GM12878 (cell line): ENCODE measurements at regions not wholly inside any gene's neighbourhood (a gene's known extent, or its start where the extent isn't known, plus 50 kb on each side); places are given as distances from the start of the nearest gene placed in this dataset.

Experiments used
- ATAC-seq: fragments of 200-7000 bp; cut with Tn5 transposase; 3 replicates; pipeline ENCODE4 v1.9.1; 2020; ENCODE audit warnings: mild to moderate bottlenecking, moderate library complexity
- BruUV-seq: library from RNA; stranded (reverse); fragments of 400-500 nt; replicated peaks from 2 replicates; lab custom pipeline; 2021; lab: Mats Ljungman, UMichigan
- CTCF ChIA-PET: fragments of 300-600 bp; sonication (Branson Sonifier 250); formaldehyde crosslinking; extraction: SDS; loops from one replicate; lab custom pipeline; 2021; ENCODE audit warnings: inconsistent platforms; lab: Yijun Ruan, JAX
- POLR2A ChIA-PET: fragments of 350-600 bp; formaldehyde crosslinking; extraction: SDS; loops from one replicate; lab custom pipeline; 2021; ENCODE audit warnings: inconsistent platforms; lab: Charles Lee
- RAD21 ChIA-PET: fragments of 300-600 bp; sonication (Branson Sonifier 250); formaldehyde crosslinking; loops from one replicate; lab custom pipeline; 2023; ENCODE audit warnings: antibody characterized with exemption; ENCODE audit not compliant: unreplicated experiment; lab: Charles Lee
- SMC1A ChIA-PET: fragments of 300-600 bp; sonication (Branson Sonifier 250); formaldehyde crosslinking; loops from one replicate; lab custom pipeline; 2023; ENCODE audit not compliant: unreplicated experiment, uncharacterized antibody; lab: Charles Lee
- DNase-seq: peaks from one replicate; pipeline ENCODE4 v3.0.0-alpha.2; 2011; ENCODE audit warnings: low read depth, low spot score
- FAIRE-seq: peaks from 3 replicates; lab custom pipeline; 2011; peaks lifted over from hg19 to GRCh38; lab: Jason Lieb, UNC
- H2AFZ ChIP-seq: 2 replicates; pipeline ENCODE4 v1.6.0; 2011; ENCODE audit warnings: low read depth, low read length, control low read depth; ENCODE audit not compliant: control insufficient read depth
- H3K27ac ChIP-seq: 2 replicates; pipeline ENCODE4 v1.5.1; 2011; ENCODE audit warnings: control low read depth; ENCODE audit not compliant: control insufficient read depth, insufficient read depth
- H3K27me3 ChIP-seq, 2 experiments: replicated peaks in 1 of 2; 2 replicates each; pipeline versions ENCODE4 v1.6.0 to v1.6.1; 2011; ENCODE audit warnings: low read length in 1 of 2; ENCODE audit not compliant: control insufficient read depth in 2 of 2, insufficient read depth in 2 of 2
- H3K36me3 ChIP-seq, 2 experiments: 2 replicates each; pipeline ENCODE4 v1.5.1; 2011; ENCODE audit warnings: low read length in 1 of 2; ENCODE audit not compliant: control insufficient read depth in 2 of 2, insufficient read depth in 2 of 2
- H3K4me1 ChIP-seq: 2 replicates; pipeline ENCODE4 v1.6.1; 2011; ENCODE audit warnings: mild to moderate bottlenecking, low read length, moderate library complexity, mixed read lengths; ENCODE audit not compliant: control insufficient read depth, insufficient read depth
- H3K4me2 ChIP-seq: 2 replicates; pipeline ENCODE4 v1.6.0; 2011; ENCODE audit warnings: control low read depth; ENCODE audit not compliant: control insufficient read depth, insufficient read depth
- H3K4me3 ChIP-seq: fragments of 200-600 bp; sonication (generic); 2 replicates; pipeline ENCODE4 v1.5.1; 2016
- H3K79me2 ChIP-seq: 2 replicates; pipeline ENCODE4 v1.6.0; 2011; ENCODE audit warnings: low read length; ENCODE audit not compliant: control insufficient read depth, insufficient read depth
- H3K9ac ChIP-seq: 2 replicates; pipeline ENCODE4 v1.8.0; 2011; ENCODE audit warnings: low read length, control low read depth, mixed read lengths; ENCODE audit not compliant: control insufficient read depth, insufficient read depth
- H3K9me3 ChIP-seq: replicated peaks from 3 replicates; pipeline ENCODE4 v1.5.1; 2011; ENCODE audit warnings: mild to moderate bottlenecking, low read length; ENCODE audit not compliant: control insufficient read depth, insufficient read depth
- H4K20me1 ChIP-seq: 2 replicates; pipeline ENCODE4 v1.6.0; 2011; ENCODE audit not compliant: control insufficient read depth, insufficient read depth
- ATF7 ChIP-seq: fragments of 450-650 bp; IDR thresholded peaks from 2 replicates; pipeline ENCODE4 v1.6.1; 2016; ENCODE audit warnings: low read depth, mild to moderate bottlenecking
- CREB1 ChIP-seq: IDR thresholded peaks from 2 replicates; pipeline ENCODE4 v1.6.1; 2012; ENCODE audit warnings: low read depth, mild to moderate bottlenecking, inconsistent platforms
- CREM ChIP-seq: IDR thresholded peaks from 2 replicates; pipeline ENCODE4 v1.6.1; 2014; ENCODE audit warnings: antibody characterized with exemption, low read depth
- EP300 ChIP-seq, 2 experiments: fragments of 150-350 bp in 1 of 2; IDR thresholded peaks; 2 replicates each; pipeline ENCODE4 v1.6.1; 2011 to 2012; ENCODE audit warnings: low read depth in 2 of 2, low read length in 2 of 2, borderline replicate concordance in 1 of 2, improper control_type of control experiment in 1 of 2, inconsistent platforms in 1 of 2; ENCODE audit not compliant: control insufficient read depth in 1 of 2
- IKZF2 ChIP-seq, 2 experiments: fragments of 450-650 bp; IDR thresholded peaks; 2 replicates each; pipeline ENCODE4 v1.6.1; 2017; ENCODE audit warnings: mild to moderate bottlenecking in 2 of 2, moderate library complexity in 2 of 2
- IRF4 ChIP-seq: IDR thresholded peaks from 2 replicates; pipeline ENCODE4 v1.6.1; 2011; ENCODE audit warnings: low read depth, low read length
- JUNB ChIP-seq: IDR thresholded peaks from 2 replicates; pipeline ENCODE4 v1.6.1; 2016; ENCODE audit warnings: antibody characterized with exemption, mild to moderate bottlenecking
- JUND ChIP-seq: IDR thresholded peaks from 2 replicates; pipeline ENCODE4 v1.6.1; 2012; ENCODE audit warnings: low read depth, mild to moderate bottlenecking, low read length, improper control_type of control experiment, moderate library complexity
- NFIC ChIP-seq: IDR thresholded peaks from 2 replicates; pipeline ENCODE4 v1.6.1; 2012; ENCODE audit warnings: low read depth, mild to moderate bottlenecking, inconsistent platforms, low read length, moderate library complexity
- RAD21 ChIP-seq: IDR thresholded peaks from 2 replicates; pipeline ENCODE4 v1.6.1; 2011; ENCODE audit warnings: mild to moderate bottlenecking, low read depth, low read length, moderate library complexity; ENCODE audit not compliant: insufficient read depth
- RUNX3 ChIP-seq: IDR thresholded peaks from 2 replicates; pipeline ENCODE4 v1.6.1; 2012; ENCODE audit warnings: low read length, inconsistent platforms
- SUZ12 ChIP-seq: fragments of 200-600 bp; sonication (generic); IDR thresholded peaks from one replicate; pipeline ENCODE4 v1.6.1; 2018; ENCODE audit warnings: antibody characterized with exemption, mild to moderate bottlenecking; ENCODE audit not compliant: unreplicated experiment
- WGBS: methylation state at CpG from one replicate; pipeline ENCODE4 v1.1.6; 2016; ENCODE audit warnings: low lambda C conversion rate; ENCODE audit not compliant: insufficient replicate concordance, insufficient coverage; ENCODE audit errors: missing lambda C conversion rate; 5-methylcytosine and 5-hydroxymethylcytosine counted together
- in situ Hi-C: fragments of 300-500 bp; cut with MboI; formaldehyde crosslinking; loops from 9 replicates; pipeline ENCODE4 v1.14.3; 2018; ENCODE audit warnings: mixed read lengths
- intact Hi-C: fragments of 100-400 bp; cut with micrococcal nuclease; formaldehyde crosslinking; loops from one replicate; pipeline ENCODE4 v1.14.2; 2022; ENCODE audit not compliant: unreplicated experiment
- TF ChIP-seq, protein P1 (sequence below): fragments of 150-350 bp; IDR thresholded peaks from 2 replicates; pipeline ENCODE4 v1.6.1; 2016; ENCODE audit warnings: low read depth, low read length
- TF ChIP-seq, protein P2 (sequence below): IDR thresholded peaks from 2 replicates; pipeline ENCODE4 v1.6.1; 2012; ENCODE audit warnings: low read length, inconsistent platforms
- TF ChIP-seq, protein P3 (sequence below): IDR thresholded peaks from 2 replicates; pipeline ENCODE4 v1.6.1; 2012; ENCODE audit warnings: mild to moderate bottlenecking, low read depth, low read length

DNA sequence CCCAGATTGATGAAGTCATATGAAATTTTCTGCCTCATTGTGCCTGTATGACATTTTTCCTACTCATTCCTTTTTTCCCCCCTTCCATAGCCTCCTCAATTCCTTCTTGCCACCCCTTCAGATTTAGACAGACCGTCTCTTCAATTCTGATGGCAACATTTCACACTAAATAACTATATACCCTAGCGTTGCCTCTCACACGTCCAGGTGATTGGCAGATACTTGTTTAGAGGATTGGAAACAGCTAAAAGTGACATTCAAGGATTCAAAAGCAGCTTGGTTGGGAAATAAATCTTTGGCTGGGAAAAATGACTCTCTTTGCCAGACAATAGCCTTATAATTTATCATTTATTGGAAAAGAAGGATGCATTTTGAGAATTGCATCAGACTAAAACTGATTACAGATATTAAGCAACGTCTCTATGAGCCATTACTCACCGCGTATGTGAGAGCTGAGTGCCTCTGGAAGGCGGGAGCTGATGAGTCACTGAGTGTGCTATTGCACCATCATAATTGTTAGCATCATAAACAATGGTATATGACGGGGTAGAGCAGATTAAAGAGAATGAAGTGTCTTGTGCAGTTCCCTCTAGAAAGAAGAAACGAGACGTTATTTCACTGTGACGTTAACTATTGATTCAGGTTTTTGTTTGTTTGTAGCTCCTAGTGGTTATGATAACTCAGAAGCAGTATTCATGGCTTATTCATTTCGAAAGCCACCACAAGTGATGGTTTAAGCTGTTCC is 61.1 kb upstream of the FAM216B start:
- H2AFZ ChIP-seq: no peak overlapping the region
- H3K9ac ChIP-seq: no peak overlapping the region
- H3K4me2 ChIP-seq: no peak overlapping the region
- DNase-seq (peak; percentile 13), FAIRE-seq (no peak), ATAC-seq (peak; percentile 93)
- H3K9me3 ChIP-seq: no peaks in the 10 kb centered on the region
- ChIA-PET RAD21 (no interaction called here), SMC1A (interaction anchor here (0.8 to 1.0 kb wide), 2 partner anchors 12 to 17 kb away, joined by 3 read pairs; no protein-coding TSS in a partner anchor), CTCF (no interaction called here), POLR2A (no interaction called here)
- H3K4me3 ChIP-seq: no peak overlapping the region
- in situ Hi-C loops: no loop called here
- 0 out of 2 replicates have a peak, but pooled peaks cover 3% of the 10 kb centered on the region for H3K4me1 ChIP-seq
- no peaks in the 10 kb centered on the region for H3K79me2 ChIP-seq
- WGBS: 24% methylated on average over 12 of the region's 12 CpGs
- H3K27ac ChIP-seq: no peak overlapping the region
- no TSS peak for BruUV-seq
- H3K27me3 ChIP-seq: peaks cover 0 to 4% of the 10 kb centered on the region in 2 experiments; a peak in 1 of 4 replicates
- intact Hi-C loops: no loop called here
- TF ChIP-seq EP300 (IDR thresholded peaks at IDR 0.05; ENCODE audit: borderline replicate concordance in 1 of 2, control insufficient read depth in 1 of 2, low read depth in 2 of 2, low read length in 2 of 2): peak; percentile 69 to 75; a peak in 3 of 4 replicates
- TF ChIP-seq, protein P1, sequence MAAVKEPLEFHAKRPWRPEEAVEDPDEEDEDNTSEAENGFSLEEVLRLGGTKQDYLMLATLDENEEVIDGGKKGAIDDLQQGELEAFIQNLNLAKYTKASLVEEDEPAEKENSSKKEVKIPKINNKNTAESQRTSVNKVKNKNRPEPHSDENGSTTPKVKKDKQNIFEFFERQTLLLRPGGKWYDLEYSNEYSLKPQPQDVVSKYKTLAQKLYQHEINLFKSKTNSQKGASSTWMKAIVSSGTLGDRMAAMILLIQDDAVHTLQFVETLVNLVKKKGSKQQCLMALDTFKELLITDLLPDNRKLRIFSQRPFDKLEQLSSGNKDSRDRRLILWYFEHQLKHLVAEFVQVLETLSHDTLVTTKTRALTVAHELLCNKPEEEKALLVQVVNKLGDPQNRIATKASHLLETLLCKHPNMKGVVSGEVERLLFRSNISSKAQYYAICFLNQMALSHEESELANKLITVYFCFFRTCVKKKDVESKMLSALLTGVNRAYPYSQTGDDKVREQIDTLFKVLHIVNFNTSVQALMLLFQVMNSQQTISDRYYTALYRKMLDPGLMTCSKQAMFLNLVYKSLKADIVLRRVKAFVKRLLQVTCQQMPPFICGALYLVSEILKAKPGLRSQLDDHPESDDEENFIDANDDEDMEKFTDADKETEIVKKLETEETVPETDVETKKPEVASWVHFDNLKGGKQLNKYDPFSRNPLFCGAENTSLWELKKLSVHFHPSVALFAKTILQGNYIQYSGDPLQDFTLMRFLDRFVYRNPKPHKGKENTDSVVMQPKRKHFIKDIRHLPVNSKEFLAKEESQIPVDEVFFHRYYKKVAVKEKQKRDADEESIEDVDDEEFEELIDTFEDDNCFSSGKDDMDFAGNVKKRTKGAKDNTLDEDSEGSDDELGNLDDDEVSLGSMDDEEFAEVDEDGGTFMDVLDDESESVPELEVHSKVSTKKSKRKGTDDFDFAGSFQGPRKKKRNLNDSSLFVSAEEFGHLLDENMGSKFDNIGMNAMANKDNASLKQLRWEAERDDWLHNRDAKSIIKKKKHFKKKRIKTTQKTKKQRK: no peak
- TF ChIP-seq CREM: 0 out of 2 replicates have a peak, but pooled peaks have one; percentile 16
- 0 out of 2 replicates have a peak, but pooled peaks have one; percentile 46 for TF ChIP-seq CREB1
- TF ChIP-seq IRF4: peak; percentile 72; the same call in 1 of the 2 replicates
- peak; percentile 79 for TF ChIP-seq RUNX3
- TF ChIP-seq JUNB: peak; percentile 76
- TF ChIP-seq, protein P2, sequence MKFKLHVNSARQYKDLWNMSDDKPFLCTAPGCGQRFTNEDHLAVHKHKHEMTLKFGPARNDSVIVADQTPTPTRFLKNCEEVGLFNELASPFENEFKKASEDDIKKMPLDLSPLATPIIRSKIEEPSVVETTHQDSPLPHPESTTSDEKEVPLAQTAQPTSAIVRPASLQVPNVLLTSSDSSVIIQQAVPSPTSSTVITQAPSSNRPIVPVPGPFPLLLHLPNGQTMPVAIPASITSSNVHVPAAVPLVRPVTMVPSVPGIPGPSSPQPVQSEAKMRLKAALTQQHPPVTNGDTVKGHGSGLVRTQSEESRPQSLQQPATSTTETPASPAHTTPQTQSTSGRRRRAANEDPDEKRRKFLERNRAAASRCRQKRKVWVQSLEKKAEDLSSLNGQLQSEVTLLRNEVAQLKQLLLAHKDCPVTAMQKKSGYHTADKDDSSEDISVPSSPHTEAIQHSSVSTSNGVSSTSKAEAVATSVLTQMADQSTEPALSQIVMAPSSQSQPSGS: peak; percentile 42; the same call in 1 of the 2 replicates
- TF ChIP-seq JUND: peak; percentile 58; the same call in 1 of the 2 replicates
- TF ChIP-seq NFIC: 0 out of 2 replicates have a peak, but pooled peaks have one; percentile 23
- TF ChIP-seq, protein P3, sequence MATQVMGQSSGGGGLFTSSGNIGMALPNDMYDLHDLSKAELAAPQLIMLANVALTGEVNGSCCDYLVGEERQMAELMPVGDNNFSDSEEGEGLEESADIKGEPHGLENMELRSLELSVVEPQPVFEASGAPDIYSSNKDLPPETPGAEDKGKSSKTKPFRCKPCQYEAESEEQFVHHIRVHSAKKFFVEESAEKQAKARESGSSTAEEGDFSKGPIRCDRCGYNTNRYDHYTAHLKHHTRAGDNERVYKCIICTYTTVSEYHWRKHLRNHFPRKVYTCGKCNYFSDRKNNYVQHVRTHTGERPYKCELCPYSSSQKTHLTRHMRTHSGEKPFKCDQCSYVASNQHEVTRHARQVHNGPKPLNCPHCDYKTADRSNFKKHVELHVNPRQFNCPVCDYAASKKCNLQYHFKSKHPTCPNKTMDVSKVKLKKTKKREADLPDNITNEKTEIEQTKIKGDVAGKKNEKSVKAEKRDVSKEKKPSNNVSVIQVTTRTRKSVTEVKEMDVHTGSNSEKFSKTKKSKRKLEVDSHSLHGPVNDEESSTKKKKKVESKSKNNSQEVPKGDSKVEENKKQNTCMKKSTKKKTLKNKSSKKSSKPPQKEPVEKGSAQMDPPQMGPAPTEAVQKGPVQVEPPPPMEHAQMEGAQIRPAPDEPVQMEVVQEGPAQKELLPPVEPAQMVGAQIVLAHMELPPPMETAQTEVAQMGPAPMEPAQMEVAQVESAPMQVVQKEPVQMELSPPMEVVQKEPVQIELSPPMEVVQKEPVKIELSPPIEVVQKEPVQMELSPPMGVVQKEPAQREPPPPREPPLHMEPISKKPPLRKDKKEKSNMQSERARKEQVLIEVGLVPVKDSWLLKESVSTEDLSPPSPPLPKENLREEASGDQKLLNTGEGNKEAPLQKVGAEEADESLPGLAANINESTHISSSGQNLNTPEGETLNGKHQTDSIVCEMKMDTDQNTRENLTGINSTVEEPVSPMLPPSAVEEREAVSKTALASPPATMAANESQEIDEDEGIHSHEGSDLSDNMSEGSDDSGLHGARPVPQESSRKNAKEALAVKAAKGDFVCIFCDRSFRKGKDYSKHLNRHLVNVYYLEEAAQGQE: no peak
- peak; percentile 44; the same call in 1 of the 2 replicates for TF ChIP-seq ATF7
- TF ChIP-seq RAD21: no peak
- 0 out of 4 replicates have a peak, but pooled peaks of 1 of the 2 experiments have one; percentile 17 for TF ChIP-seq IKZF2 (IDR thresholded peaks at IDR 0.05)
- no peak for TF ChIP-seq SUZ12
- no peaks in the 10 kb centered on the region for H3K36me3 ChIP-seq
- no peaks in the 10 kb centered on the region for H4K20me1 ChIP-seq
